Cardiac septum (tissue), 1 donor: ENCODE measurements at regions not wholly inside any gene's neighbourhood (a gene's known extent, or its start where the extent isn't known, plus 50 kb on each side); places are given as distances from the start of the nearest gene placed in this dataset.
"Not testable (repeated sequence)": the region's sequence is repeated elsewhere in the genome, so short reads cannot be mapped to it uniquely, and the experiment has no call there.

ENCODE experiments used
- DNase-seq: peaks from one replicate; pipeline ENCODE4 v3.0.0-alpha.2; 2020; ENCODE audit warnings: low spot score
- intact Hi-C: fragments of 100-400 bp; cut with DNase I; formaldehyde crosslinking; loops from one replicate; pipeline ENCODE4 v1.14.0; 2022
- donor health status: DM: no; HTN: no; CAD: no.

DNA sequence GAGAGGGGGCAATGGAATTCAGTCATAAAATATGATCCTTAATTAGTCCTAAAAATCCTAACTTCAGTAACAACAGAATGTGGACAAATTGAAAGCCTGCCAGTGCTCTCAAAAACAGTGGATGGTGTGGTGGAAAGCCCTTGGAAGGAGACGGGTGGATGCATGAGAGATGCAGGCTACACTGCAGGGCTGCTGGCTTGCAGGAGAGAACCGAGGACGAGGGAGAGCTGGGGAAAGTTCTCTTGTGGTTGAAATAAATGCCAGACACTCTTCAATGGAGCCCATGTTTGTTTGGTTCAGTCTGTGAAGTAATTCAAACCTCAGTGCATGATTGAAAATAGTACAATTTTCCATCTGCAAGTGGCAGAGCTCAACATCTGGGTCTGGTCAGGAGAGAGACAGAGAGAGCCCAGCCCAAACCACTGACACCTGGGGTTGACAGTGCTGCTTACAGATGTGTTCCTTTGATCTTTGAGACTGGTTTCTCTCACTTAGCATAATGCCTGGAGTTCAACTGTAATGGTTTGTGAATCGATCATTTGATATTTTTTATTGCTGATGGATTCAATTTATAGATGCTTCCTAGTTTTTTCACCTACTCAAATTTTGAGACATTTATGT, 544.9 kb downstream of the GOLGA6L6 start:
- DNase-seq, intact Hi-C loops: not testable (repeated sequence)

DNA sequence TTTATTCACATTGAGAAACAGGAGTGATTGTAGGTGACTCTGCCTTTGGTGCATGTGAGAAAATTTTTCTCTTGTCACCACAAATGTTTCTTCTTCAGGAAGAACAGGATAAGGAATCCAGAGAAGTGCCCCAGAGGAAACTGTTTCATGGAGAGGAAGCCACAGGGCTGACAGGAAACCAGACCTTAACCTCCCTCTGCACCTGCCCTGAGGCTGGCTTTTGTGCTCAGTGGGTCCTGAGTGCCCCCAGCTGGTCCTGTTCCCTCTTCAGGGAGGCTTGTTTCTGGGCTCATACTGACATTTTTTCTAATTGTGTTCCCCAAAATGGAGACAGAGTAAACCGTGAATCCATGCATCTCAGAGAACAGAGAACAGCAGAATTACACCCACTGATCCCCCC, 546.3 kb downstream of the GOLGA6L6 start:
- DNase-seq, intact Hi-C loops: not testable (repeated sequence)

DNA sequence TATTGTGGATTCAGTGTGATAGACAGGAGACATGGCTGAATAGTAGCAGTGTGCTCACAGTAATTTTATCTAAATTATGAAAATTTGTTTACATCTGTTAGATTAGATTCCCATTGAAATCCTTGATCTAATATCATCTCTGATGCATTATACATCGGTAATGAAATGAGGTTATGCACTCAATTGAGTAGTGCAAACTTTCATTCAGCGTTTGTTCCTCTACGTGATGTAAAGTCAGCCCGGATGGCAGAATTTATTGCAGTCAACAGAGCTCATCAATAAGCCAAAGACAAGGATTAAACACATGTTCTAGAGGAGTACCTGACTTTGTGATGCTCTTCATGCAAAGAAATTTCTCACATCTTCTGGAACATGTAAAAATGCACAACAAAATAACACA, 549.2 kb downstream of the GOLGA6L6 start:
- DNase-seq = no peak
- intact Hi-C loops = no loop called here

DNA sequence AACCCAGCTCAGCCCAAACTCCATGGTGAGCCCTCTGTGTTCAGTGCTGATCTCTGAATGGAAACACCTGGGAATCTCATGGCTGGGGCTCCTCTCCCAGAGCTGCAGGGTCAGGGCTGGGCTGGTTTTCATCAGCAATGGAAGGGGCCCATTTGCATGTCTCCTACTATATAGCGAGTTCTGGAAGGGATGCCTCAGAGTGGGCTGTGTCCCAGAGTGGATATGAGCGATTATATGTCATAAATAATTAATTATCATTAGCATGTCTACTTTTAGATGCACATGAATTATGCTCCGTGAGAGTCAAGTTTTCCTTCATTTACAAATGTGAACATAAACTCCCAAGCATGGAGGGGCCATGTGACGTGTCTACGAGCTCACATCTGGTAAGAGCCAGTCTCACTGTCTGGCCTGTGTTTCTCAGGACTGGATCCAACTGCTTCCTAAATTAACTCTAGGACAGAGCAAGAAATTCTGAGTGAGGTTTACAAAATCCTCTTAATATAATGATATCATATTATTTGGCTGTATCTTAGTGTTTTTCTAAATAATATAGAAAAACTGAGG, 553.4 kb downstream of the GOLGA6L6 start:
- intact Hi-C loops = no loop called here
- DNase-seq = no peak

DNA sequence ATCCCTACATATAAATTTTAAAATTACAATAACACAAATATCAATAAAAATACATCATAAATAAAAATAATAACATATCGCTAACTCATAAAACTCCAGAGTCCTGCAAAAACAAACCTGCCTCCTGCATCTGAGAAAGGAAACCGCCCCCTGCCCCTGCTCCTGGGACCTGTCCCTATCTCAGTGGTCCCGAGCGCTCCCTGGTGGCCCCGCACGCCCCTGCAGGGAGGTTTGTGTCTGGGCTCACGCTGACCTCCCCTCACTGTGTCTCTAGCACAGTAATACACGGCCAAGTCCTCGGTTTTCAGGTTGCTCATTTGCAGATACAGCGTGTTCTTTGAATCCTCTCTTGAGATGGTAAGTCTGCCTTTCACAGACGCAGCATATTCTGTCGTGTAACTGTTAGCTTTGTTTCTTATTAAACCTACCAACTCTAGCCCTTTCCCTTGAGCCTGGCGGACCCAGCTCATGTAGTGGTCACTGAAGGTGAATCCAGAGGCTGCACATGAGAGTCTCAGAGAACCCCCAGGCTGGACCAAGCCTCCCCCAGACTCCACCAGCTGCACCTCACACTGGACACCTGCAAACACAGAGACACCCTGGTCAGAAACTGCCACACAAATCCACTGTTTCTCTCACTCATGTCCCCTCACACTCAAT, 554.1 kb downstream of the GOLGA6L6 start:
- no peak for DNase-seq

DNA sequence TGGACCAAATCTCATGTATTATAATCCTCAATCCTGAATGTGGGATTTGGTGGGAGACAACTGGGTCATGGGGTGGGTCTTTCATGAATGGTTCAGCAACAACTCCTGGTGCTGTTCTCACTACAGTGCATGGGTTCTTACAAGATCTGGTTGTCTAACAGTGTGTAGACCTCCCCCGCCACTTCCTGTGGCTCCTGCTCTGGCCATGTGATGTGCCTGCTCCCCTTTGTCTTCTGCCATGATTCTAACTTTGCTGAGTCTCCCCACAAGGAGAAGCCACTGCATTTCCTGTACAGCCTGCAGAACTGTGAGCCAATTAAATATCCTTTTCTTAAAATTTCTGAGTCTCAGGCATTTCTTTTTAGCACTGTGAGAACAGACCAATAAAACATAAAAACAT, 557.5 kb downstream of the GOLGA6L6 start:
- no peak for DNase-seq
- intact Hi-C loops = no loop called here

More for the DNA sequence above, 554.1 kb downstream of the GOLGA6L6 start:
- intact Hi-C loops = no loop called here

DNA sequence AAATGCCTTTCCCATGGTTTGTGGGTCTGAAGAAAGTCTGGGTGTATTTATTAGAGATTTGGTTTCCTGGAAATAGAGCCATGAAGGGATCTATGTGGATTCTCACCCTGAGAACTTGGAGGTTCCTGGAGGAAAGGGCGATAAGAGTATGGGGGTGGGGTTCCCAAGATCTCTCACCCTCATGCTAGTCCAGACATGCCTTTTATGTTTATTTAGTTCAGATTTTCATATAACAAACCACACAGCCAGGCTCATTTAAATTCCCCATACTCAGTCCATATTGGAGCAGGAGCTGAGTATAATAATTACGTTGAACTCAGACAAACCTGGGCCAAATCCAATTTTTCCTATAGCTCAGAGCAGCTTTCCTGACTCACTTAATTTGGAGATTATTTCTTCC, 566.6 kb downstream of the GOLGA6L6 start:
- intact Hi-C loops = no loop called here
- DNase-seq = no peak

DNA sequence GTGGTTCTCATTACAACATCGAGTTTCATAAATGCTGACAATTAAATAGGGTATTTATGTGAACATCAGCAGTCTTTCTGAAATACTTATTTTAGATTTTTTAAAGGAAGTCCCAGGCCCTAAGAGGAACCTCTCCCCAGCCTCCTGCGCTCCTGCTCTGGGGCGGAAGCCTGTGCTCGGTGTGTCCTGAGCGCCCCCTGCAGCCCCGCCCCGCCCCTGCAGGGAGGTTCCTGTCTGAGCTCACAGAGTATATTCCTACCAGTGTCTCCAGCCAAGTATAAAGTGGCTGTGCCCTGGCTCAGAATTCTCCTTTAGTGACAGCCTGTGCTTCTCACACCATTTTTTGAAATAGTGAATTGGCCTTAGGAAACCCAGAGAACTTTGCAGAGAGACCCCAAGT, 567.9 kb downstream of the GOLGA6L6 start:
- DNase-seq = no peak

DNA sequence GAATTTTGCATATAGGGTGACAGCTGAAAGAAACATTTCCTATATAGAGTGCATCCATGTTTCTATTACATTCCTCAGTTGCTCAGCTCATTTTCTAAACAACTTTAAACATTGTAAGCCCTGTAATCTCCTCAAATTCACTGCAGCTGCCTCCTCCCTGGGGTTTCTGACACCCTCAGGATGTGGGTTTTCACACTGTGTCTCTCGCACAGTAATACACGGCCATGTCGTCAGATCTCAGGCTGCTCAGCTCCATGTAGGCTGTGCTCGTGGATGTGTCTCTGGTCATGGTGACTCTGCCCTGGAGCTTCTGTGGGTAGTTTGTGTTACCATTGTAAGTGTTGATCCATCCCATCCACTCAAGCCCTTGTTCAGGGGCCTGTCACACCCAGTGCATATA, 569.0 kb downstream of the GOLGA6L6 start:
- intact Hi-C loops, DNase-seq: not testable (repeated sequence)

More for the DNA sequence above, 567.9 kb downstream of the GOLGA6L6 start:
- intact Hi-C loops = no loop called here

DNA sequence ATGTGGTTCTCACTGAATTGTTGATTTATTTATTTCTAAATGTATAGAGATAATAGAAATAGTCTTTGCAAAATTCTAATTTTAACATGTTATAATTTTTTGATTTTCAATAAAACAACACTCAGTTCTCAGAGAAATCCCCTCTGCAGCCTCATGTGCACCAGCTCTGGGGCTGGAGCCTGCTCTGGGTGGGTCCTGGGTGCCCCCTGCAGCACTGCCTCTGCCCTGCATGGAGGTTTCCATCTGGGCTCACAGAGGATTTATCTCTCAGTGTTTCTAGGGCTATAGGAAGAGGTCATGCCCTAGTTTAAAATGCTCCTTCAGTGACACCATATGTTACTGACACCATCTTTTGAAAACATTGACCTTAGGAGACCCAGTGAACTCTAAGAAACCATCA, 576.0 kb downstream of the GOLGA6L6 start:
- intact Hi-C loops, DNase-seq: not testable (repeated sequence)

DNA sequence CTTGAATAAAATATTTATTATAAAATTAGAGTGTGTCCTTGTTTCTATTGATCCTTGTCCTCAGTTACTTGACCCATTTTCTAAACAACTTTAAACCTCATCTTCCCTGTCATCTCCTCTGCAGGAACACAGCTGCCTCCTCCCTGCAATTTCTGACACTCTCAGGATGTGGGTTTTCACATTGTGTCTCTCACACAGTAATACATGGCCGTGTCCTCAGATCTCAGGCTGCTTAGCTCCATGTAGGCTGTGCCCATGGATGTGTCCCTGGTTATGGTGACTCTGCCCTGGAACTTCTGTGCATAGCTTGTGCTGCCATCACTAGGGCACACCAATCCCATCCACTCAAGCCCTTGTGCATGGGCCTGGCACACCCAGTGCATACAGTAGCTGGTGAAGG, 577.1 kb downstream of the GOLGA6L6 start:
- intact Hi-C loops, DNase-seq: not testable (repeated sequence)

DNA sequence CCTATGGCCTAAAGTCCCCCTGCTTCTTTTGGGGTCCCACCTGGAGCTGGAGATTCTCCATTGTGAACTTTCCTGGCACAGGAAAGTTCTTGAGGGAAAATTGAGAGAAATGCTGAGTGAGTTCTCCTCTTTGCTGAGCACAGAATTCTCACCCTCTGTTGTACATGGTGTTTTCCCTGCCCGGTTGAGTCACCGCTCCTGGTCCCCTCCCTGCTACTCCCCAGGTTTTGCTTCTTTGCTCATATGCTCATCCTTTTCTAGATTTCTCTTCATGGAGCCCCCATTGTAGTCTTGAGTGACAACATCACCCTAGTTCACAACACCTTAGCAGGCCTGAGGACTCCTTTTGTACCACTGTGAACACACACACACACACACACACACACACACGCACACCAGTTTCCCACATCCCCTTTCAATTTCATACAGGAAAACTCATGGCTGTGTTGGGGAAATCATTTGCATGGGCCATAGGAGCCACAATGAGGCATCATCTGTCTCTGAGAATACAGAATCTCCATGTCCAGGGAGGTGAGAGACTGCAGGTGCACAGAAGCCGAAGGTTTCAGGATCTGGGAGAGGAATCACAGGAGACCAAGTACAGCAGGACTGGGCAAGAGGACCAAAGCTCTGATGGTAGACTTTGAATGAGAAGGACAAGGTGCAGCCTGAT, 585.3 kb downstream of the GOLGA6L6 start:
- intact Hi-C loops = no loop called here
- no peak for DNase-seq

DNA sequence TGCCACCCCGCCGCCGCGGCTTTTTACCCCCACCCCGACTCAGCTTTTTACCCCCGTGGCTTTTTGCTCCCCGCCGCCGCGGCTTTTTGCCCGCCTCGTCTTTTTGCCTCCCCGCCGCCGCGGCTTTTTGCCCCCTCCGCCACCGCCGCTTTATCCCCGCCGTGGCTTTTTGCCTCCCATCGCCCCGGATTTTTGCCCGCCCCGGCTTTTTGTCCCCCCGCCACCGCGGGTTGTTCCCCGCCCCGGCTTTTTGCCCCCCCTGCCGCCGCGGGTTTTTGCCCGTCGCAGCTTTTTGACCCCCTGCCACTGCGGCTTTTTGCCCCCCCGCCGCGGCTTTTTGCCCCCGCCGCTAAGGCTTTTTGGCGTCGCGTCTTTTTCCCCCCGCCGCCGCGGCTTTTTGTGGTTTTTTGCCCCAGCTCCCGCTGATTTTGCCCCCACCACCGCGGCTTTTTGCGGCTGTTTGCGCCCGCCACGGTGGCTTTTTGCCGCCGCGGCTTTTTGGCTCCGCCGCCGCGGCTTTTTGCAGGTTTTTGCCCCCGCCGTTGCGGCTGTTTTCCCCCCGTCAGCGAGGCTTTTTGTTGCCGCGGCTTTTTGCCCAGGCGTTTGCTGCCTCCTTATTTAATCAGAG, 597.2 kb downstream of the GOLGA6L6 start:
- no peak for DNase-seq
- intact Hi-C loops = no loop called here

DNA sequence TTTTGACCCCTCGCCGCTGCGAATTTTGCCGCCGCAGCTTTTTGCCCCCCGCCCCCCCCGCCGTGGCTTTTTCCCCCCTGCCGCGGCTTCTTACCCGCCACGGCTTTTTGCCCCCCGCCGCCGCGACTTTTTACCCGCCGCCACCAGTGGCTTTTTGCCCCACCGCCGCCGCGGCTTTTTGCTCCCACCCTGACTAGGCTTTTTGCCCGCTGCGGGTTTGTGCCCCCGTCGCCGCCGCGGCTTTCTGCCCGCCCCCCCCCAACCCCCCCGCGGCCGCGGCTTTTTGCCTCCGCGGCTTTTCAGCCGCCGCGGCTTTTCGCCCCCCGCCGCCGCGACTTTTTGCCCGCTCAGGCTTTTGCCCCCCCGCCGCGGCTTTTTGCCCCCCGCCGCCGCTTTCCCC, 598.1 kb downstream of the GOLGA6L6 start:
- DNase-seq = no peak
- intact Hi-C loops = no loop called here

DNA sequence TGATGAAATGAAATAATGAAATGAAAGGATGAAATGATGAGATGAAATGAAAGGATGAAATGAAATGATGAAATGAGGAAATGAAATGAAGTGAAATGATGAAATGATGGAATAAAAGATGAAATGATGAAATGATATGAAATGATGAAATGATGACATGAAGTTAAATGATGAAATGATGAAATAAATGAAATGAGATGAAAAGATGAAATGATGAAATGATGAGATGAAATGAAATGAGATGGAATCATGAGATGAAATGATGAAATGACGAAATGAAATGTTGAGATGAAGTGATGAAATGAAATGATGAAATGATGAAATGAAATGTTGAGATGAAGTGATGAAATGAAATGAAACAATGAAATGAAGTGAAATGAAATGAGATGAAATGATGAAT, 638.3 kb downstream of the GOLGA6L6 start:
- intact Hi-C loops, DNase-seq: not testable (repeated sequence)

DNA sequence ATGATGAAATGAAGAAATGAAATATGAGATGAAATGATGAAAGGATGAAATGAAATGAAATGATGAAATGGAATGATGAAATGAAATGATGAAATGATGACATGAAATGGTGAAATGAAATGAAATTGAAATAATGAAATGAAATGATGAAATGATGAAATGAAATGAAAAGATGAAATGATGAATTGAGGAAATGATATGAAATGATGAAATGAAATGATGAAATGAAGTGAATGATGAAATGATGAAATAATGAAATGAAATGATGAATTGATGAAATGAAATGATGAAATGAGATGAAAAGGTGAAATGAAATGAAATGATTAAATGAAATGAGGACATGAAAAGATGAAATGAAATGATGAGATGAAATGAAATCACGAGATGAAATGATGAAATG, 639.2 kb downstream of the GOLGA6L6 start:
- DNase-seq, intact Hi-C loops: not testable (repeated sequence)

DNA sequence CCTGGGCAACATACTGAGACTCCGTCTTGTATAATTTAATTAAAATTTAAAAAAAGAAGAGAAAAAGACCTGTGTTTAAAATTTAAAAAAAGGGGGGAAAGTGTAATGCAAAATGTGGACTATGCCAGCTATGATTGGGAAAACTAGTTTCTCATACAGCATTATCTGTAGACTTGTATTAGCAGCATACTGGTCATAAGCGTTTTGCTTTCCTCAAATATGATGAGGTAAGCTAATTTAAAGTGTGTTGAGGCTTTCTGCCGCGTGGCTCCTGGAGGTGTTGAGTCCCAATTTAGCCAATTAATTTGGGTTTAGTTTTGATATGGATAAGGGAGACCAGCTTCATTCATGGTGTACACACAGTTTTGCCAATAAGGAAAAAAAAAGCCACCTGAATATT, 640.2 kb downstream of the GOLGA6L6 start:
- DNase-seq, intact Hi-C loops: not testable (repeated sequence)

DNA sequence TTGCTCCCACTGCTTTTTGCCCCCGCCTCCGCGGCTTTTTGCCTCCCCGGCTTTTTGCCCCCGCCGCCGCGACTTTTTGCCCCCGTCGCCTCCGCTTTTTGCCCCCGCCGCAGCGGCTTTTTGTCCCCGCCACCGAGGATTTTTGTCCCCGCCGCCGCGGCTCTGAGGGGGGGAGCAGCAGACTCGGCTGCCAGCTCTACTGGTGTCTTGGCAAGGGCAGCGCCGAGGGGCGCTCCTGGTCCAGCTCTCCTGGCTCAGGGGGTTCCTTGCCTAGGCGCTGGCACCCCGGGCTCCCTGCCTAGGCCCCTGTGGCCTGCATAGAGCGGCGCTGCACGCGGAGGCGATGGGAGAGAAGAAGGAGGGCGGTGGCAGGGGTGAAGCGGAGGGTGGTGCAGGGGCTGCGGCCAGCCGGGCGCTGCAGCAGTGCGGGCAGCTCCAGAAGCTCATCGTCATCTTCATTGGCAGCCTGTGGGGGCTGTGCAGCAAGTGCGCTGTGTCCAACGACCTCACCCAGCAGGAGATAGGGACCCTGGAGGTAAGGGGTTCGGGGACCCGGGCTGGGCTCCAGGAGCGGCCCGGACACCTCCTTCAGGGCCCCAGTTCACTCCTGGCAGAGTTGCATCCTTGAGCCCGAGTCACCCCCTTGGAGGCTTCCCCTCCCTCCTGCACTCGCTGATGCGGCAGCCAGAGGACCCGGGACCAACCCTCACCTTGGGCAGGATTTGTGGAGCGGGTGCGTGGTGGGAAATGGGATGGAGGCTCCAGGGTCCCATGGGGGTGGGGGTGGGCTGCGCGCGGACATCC, 642.4 kb downstream of the GOLGA6L6 start:
- intact Hi-C loops = no loop called here
- no peak for DNase-seq

DNA sequence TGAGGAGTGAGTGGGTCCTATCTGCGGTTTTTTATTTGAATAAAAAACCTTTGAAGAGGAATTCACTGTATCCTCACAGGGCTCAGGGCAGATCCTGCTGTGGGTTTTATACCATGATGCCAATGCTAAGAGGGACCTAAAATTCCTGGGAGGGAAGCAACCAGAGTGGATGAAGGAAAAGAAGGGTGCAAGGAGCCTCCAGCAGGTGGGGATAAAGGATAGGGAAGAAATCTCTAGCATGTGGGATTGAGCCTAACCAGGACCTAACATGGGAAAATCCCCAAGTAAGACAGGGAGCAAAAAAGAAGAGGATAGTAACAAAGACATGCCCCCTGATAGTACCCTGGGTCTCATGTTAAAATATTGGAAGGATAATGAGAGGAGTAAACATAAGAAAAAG, 652.8 kb downstream of the GOLGA6L6 start:
- intact Hi-C loops, DNase-seq: not testable (repeated sequence)
